Fibroblast of skin of right quadriceps (primary cell): ENCODE measurements at regions not wholly inside any gene's neighbourhood (a gene's known extent, or its start where the extent isn't known, plus 50 kb on each side); places are given as distances from the start of the nearest gene placed in this dataset.

Source experiments
- DNase-seq: peaks from one replicate; pipeline ENCODE4 v3.0.0-alpha.2; 2013

DNA sequence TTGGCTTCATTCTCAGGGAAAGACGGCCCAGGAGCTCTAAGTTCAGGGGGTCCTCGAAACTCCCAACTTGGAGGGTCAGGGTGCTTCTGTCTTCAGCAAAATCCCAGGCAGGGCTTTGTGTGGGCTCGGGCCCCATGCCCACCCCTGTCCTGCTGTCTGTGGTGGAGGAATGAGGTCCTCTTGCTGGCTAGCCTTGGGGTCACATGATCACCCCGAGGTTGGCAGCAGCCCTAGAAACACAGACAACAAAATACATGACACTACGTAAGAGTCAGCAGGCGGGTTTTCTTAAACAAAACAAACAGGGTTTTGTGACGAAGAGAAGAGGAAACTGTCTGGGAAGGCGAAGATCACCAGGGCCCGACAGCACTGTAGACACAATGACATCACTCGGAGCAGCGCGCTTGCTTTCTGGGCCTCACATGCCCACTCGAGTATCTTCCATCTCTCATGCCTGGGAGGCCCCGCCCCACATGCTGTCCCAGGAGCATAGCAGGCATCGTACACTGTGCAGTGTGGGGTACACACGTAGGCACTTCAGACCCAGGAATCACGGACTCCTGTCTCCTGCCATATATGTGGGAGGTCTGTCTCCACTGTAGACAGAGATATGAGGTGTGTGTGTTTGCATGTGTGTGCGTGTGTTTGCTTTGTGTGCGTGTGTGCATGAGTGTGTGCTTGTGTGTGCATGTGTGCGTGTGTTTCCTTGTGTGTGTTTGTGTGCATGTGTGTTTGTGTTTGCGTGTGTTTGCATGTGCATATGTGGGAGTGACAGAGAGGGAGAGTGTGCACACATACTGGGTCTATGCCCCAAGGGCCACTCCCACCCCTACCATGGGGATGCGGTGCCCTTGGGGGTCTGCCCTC, 94.7 kb downstream of the SIK1 start:
- peak; percentile 57 for DNase-seq

DNA sequence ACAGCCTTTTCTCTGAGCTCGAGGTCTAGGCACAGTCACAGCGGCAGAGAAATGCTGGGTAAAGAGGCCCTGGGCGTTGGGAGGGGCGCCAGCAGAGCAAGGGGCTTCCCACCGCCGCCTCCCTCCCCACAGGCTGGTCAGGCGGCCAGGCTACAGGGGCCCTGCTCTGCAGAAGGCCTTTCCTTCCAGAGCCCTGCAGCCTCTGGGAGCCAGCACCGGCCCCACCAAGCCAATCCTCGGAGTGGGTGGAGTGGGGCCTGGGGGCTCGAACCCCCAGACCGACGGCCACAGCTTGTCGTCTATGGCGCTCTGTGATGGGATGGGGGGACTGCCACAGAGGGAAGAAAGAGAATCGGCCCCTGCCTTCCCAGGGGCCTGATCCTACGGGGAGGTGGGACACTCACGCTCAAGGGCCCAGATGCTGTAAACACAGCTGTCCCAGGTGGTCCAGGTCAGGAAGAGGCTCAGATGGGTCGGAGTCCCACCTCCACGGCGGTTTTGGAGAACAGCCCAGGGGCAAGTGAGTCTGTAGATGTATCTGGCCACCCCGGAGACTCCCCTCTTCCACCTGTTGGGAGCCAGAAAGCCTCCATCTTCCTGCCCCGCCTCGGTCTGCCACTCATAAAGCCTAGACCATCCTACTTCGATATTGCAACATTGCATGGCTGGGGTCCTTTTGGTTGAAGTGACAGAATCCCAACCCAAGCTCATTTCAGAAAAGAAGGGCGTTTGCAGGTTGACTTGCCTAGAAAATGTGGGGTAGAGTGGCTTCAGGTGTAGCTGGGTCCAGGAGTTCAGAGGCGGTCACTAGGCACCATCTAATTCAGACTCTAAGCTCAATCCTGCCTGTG, 95.6 kb downstream of the SIK1 start:
- no peak for DNase-seq

DNA sequence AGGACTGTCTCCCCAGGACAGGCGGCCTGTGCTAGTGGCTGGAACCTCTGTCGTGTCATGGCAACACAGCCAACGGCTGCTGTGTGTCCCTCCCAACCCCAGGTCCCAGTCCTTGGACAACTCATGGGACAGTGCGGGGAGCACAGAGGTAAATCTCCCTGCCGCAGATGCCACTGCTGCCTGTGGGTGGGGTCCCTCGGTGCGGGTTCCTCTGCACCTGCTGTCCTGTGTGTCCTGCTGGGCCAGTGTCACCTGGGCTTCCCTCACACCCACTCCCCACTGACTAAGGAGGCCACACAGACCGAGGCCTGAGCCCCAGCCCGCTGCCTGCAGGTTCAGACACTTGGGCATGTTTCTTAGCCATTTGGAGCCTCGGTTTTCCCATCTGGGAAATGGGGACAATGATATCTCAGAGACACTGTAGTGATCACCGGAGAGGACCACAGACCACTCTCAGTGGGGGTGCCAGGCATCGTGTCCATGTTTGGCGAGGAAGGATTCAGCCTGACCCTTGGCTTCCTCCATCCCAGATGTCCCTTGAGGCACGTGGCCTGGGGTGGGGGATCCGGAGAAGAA, 96.5 kb downstream of the SIK1 start:
- no peak for DNase-seq

DNA sequence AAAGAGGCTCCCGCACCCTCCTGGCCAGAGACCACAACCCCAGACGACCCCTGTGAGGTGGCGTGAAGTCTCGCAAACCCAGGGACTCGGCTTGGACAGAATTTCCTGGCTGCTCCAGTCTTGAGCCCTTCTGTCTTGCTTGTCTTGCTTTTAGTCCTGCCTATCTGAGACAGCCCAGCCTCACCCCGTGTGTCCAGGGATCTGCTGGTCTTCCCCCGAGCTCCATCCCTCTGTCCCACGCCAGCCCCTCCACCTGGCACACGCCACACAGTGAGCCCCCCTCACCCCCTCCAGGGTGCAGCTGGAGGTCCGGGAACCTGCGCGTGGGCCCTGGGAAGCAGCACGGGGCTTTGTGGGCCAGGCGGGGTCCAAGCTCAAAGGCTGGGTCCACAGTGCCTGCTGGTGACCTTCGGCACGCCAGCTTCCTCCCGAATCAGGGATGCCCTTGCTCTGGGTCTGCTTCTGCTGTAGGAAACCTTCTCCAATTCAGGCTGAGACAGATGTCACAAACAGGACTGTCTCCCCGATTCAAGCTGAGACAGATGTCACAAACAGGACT, 97.1 kb downstream of the SIK1 start:
- DNase-seq: no peak

DNA sequence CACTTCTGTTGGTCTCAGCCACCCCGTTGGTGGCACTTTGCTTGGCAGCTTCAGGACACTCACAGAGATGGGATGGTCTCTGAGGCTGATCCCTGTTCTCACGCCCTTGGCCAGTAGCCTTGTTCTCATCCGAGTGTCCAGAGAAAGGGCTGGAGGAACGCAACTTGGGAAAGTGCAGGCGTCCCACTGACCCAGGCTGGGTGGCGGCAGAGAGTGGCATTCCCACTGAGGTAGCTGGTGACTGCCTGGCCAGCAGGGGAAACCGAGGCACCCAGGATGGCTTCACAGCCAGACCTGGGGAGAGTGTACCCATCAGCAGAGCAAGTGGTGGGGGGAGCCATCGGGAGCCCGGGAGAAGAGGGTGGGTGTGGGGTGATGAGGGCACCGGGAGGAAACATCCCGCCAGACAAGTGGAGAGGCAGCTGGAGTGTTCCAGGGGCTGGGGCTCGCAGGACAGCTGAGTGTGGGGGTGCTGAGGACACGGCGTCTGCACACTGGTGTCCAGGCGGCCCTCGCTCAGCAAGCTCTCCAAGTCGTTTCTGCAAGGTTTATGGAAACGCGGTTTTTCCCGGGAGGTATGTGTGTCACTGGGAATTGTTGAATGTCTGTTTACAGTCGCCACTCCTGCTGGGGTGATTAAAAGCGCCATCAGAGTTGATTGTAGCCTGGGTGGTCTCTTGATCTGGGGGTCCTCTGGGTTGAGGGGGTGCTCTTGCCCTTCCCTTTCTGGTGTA, 97.8 kb downstream of the SIK1 start:
- DNase-seq: no peak

DNA sequence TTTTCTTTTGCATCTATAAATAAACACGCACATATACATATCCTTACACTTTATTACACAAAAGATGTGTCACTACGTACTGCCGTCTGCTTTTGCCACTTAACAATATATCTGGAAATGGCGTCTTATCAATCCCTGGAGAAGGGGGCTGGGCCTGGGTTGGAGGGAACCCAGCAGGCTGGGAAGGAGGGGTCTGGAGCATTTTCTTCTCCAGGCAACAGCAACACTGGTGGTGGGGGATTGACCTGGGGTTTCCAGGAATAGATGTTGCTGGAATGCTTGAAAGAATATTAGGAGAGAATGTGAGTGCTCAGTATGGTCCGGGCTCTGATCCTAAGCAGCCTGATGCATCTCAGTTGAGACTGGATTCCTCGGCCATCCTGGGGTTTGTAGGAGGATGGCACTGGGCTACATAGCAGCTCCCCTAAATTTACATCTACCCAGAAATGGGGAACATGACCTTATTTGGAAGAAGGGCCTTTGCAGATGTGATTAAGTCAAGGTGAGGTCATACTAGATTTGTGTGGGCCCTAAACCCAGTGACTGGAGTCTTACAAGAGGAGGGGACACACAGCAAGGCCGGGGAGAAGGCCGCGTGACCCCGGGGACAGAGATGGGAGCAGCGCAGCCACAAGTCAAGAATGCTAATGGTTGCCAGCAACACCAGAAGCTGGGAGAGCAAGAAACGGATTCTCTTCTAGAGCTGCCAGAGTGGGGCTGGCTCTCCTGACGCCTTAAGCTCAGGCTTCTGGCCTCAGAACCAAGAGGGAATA, 98.6 kb downstream of the SIK1 start:
- DNase-seq: no peak

DNA sequence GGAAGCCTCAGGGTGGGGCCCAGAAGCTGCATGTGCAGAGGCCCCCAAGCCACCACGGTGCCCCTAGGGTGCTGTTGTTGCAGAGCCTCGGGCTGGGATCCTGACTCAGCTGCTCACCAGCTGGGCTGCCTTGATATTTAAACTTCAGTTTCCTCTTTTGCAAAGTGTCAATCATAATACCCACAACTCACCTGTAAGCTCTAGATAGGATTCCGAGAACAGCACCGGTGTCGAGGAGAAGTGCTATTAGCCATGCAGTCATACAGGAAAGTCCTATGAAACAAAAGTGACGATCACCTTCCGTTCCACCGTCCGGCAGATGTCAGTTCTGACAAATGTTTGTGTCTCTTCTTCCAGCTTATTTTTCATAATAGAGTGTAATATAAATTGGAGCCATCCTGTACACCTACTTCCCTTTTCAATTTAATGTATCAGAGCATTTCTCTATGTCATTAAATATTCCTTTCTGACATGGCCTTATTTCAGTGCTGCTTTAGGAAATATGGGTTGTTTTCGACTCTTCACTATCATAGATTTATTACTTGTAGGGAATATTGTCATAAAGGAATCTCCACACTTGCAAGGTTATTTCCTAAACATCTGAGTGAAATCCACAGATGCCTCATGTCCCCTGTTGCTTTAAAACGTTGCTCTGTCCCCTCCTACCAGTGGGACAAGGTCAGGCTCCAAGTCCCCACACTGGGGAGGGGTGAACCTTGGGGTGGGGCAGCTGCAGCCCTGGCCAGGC, 100.8 kb downstream of the SIK1 start:
- no peak for DNase-seq

DNA sequence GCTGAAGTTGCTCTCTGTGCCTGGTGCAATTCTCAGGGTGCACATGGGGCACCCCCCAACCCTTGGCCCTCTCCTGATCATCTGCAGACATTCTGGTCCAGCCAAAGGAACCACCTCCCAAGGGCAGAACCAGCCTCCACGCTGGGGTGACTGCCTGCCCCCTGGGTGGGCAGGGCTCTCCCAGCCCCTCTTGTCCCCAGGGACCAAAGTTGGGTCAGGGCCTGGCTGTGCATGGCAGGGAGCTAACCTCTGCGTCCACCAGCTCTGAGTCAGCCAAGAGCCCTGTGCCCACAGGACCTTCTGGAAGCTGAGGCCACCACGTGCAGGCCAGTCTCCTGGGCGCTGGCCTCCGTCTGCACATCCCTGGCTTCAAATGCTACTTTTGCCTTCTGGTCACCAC, 101.9 kb downstream of the SIK1 start:
- DNase-seq: no peak

DNA sequence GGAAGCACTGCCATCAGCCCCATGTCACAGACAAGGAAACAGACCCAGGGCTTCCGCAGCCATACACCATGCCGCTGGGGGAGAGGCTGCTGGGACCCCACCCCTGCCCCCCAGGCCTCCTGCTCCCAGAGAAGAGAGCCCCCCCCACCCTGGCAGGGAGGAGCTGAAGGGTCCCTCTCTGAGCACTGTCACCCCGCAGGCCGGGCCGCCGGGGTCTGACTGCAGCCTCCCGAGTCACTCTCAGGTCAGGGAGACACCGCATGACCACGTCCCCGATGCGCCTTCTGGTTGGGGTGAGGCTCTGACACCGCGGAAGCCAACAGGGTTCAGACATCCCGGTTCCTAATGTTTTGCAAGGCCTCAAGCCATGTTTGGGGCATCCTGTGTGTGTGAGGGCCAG, 102.3 kb downstream of the SIK1 start:
- DNase-seq: no peak

DNA sequence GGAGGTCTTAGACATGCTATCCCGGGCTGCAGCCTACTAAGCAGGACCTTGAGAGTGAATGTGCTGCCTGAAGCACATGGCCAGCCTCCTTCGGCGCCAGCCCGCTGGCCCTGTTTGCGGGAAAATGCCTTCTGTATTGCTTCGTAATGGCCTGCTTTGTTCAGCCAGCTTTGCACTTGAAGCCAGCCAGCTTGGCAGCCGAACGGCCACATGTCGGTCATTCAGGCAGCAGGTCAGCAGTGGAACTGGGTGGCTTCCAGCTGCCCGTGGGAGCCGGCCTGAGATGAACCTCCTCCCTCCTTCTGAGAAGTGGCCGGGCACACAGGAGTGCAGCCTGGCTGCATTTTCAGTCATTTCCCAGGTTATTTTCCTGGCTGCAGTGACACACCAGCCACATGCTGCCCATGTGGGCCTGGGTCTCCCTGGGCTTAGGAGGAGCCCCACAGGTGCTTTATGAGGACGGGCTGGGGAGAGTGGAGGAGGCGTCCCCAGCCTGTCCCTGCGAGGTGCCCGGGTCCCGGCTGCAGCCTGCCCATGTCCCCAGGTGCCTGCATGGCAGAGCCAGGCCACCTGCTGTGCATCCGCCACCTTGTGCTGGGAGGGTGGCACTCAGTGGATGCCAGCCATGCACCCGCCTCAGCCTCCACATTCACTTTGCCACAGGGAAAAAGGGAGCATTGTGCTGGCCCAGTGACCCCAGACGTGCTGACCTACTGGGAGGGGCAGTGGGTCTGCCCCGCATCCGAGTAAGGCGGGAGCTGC, 103.5 kb downstream of the SIK1 start:
- DNase-seq: no peak

DNA sequence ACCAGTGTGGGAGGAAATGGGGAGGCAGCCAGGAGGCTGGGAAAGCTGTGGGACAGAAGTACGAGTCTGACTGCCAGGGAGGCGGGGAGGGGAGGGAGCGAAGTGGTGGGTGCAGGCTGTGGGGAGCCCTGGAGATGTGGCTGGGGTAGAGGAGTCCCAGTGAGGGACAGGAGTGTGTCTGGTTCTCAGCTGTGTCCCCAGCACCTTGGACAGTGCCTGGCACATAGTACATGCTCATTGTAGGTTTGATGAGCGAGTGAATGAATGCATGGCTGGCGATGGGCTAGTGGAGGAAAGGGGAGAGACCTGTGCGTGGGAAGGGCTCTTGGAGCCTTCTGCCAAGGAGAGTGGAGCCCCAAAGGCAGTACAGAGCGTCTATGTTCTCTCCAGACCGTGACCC, 104.1 kb downstream of the SIK1 start:
- no peak for DNase-seq

DNA sequence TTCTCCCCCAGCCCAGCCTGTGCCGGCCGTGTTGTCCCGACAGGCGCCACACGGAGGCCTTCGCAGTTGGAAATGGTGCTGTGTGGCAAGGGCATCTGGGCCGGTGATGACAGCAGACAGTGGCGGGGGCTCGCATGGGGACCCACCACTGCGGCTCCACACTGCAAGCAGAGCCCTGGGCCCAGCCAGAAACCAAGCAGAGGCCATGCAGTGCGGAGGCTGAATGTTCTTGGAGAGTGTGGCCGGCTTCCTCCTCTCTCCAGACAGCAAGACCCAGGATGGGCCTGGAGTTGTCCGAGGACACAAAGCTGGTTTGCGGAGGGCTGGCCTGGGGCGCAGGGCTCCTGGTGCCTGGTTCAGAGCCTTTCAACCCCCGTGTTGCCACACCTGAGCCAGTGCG, 104.6 kb downstream of the SIK1 start:
- DNase-seq: no peak

DNA sequence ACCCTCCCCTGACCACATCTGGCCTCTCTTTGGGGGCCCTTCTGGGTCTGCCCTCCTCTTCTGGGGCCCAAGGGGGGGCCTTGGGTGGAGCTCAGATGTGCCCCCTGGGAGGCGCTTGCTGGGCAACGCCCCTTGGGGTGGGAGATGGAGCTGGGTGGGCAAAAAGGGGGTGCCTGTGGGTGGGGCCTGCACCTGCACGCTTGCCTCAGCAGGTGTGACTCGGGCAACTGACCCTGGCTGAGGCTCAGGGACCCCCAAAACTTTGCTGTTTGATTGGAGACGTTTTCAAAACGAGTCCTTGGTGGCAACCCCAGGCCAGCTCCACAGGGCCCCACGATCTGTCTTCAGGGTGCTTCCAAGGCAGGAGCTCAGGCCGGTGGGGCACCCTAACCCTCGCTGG, 105.3 kb downstream of the SIK1 start:
- no peak for DNase-seq

DNA sequence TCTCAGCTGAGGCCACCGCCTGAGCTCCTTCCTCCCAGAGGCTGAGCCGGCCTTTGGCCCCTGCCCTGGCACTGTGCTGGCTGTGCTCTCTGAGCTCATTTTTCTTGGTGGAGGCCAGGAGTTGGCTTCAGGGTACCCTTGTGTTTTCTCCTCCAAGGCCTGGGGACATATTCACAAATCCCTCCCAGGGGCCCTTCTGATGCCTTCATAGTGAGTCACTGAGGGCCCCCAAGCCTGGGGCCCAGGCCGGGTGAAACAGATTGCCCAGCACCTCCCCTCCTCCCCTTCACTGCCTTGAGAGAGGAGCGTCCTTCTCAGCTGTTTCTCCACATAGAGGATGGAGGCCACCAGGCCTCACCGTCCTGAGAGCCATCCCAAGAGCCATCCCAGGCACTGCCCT, 105.8 kb downstream of the SIK1 start:
- peak; percentile 53 for DNase-seq

DNA sequence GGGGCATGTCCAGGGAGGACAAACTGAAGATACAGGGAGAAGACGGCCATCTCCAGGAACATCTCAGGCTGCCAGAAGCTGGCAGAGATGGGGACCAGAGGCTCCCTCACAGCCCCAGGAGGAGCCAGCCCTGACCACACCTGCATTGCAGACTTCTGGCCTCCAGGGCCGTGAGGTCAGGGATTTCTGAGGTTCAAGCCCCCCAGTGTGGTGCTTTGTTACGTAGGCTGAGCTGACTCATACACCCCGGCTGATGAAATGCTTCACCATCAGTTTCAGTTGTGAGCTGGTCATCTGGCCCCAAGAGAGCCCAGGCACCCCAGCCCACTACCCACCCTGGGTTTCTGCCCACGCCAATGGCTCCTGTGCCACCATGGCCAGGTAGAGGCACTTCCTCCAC, 106.4 kb downstream of the SIK1 start:
- no peak for DNase-seq

DNA sequence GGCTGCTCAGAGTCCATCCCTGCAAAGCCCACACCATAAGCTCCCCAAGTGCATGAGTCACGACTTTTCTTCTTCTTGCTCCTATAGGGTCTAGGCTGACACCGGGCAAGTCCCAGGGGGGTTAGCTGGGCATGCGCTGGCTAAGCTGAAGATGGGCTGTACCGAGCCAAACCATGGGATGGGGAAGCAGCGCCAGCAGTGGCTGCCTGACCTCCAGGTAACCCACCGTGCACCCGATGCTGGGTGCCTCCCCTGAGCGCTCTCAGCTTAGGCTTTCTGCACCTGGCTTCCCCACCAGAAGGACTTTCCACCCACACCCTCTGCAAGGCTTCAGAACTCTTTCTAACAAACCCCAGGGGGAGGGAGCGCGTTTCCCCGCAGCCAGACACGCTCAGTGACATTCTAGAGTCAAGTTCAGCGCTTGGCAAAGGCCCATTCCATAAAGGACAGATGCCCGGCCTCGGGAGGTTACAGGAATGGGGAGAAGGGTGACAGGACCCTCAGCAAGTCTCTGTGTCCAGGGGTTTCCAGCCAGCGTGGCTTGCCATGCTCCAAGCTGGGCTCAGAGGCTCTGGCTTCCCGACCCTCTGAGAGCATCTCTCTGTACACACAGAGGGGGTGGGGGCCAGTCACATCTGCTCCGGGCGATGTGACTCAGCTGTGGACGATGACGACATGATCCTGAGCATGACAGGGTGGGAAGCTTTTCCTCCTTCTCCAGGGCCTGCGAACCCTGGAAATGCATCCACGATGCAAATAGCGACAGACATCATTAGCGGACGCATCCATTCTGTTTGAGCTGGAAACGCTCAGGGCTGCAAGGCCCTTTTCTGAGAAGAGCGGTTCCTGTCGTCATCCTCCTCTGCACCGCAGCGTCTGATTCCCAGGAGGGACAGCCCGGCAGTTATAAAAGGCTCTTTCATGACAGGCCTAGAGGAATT, 107.8 kb downstream of the SIK1 start:
- DNase-seq: peak; percentile 76

DNA sequence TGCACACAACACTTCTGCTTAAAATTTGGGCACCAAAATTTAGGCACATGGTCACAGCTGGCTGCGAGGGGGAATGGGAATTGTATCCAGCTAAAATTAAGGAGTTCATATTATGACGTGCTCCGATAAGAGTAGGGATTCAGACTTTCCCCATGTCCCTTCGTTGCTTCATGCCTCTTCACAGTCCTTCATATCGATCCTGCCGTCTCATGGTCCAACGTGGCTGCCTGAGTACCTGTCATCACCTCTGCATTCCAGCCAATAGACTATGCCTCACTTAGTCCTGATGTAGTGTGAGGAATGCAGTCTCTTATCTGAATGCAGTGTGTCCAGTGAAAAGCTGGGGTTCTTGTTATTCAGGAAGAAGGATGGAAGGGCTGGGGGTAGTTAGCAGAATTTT, 108.6 kb downstream of the SIK1 start:
- no peak for DNase-seq

DNA sequence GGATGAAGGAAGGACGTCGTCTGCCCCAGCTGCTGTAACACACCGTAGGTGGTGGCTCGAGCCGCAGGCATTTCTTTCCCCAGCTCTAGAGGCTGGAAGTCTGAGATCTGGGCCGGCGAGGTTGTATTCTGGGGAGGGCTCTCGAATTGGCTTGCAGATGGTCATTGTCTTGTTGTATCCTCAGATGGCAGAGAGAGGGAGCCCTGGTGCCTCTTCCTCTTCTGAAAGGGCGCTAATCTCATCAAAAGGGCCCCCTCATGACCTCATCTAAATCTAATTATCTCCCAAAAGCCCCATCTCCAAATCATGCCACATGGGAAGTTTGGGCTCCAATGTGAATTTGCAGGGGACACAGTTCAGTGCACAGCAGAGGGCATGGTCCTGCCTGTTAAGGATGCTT, 109.0 kb downstream of the SIK1 start:
- no peak for DNase-seq

DNA sequence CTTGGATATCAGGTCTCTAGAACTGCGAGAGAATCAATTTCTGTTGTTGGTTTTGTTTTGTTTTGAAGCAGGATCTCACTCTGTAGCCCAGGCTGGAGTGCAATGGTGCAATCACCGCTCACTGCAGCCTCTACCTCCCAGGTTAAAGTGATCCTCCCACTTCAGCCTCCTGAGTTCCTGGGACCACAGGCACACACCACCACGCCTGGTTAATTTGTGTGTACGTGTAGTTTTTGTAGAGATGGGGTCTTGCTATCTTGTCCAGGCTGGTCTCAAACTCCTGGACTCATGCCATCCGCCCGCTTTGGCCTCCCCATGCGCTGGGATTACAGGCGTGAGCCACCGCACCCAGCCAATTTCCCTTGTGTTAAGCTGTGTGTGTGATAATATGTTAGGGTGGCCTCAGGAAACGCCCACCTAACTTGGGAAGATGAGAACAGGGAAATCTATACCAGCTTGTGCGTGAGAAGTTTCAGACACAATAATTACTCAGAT, 109.6 kb downstream of the SIK1 start:
- DNase-seq: no peak
